Activated CD8-positive, alpha-beta memory T cell treated with anti-CD3 and anti-CD28 coated beads, Interleukin-2, amount 50 U/mL, for 4 hours (primary cell): ENCODE measurements at regions not wholly inside any gene's neighbourhood (a gene's known extent, or its start where the extent isn't known, plus 50 kb on each side); places are given as distances from the start of the nearest gene placed in this dataset.

ENCODE experiments used
- DNase-seq: peaks from one replicate; pipeline ENCODE4 v3.0.0-alpha.2; 2020

- DNase-seq = no peak
These were observed 185.8 kb downstream of the FBXO15 start for GRCh38 chr18:73961804-73962203.

DNA sequence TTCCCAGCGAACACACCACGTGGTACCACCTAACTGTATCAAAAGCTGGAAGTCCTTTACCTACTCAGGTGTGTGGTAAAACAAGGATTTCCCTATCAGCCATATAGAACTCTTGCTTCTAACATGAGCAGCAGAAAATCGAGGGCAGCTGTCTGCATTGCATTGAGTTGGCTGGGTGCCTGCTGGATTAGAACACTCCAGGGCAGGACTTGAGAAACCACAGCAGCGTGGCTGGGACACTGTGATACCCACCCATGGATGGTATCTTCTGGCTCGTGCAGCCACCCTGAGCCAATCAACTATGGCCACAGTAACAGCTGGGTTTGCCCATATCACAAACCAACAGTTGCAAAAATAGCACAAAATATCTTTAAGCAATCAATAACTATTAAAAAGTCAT lies 188.3 kb downstream of the FBXO15 start:
- DNase-seq = no peak

DNA sequence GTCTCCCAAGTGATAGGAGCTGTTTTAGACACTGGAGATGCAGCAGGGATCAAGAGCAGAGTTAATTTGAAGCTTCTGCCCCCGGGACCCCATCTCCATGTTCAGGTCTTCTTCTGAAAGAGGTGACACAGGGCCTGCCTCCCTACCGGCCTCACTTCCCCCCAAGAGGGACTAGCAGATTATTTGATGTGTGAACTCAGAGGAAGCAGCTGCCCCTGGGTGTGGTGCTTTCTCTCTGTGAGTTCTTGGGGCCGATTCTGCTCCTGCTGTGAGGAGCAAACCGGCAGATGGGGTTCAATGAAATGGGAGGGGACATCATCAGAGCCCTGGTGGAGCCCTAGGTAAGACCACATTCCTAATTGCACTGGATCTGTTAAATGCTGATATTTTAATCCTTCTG lies 193.4 kb downstream of the FBXO15 start:
- no peak for DNase-seq

GRCh38 chr18:73952296-73952946 lies 195.2 kb downstream of the FBXO15 start:
- no peak for DNase-seq

DNA sequence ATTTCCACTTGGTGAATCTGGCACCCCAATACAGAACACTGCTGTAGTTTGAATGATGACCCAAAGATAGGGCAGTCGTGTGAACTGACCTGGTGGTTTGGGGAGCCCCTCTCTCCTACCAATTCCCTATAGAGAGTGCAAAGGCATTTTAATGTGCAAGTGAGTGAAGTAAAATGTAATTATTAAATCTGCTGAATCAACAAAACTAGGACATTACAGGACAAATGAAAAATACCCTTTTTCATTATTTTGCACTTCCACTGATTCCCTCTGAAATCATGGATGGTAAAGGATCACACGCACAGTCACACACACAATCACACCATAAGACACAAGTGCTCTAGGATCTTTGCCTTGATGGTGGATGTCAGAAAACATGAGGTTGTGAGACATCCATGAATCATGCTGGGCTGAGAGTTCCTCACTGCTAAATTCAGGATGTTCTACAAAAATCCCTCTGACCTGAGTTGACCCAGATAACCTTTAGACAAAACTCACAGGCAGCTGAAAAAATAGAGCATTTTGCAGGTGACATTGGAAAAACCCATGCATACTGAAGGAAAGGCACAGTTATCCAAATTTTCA lies 197.4 kb downstream of the FBXO15 start:
- no peak for DNase-seq

GRCh38 chr18:73948497-73948896 lies 199.1 kb downstream of the FBXO15 start:
- no peak for DNase-seq

GRCh38 chr18:73948084-73948483 lies 199.6 kb downstream of the FBXO15 start:
- DNase-seq = no peak

DNA sequence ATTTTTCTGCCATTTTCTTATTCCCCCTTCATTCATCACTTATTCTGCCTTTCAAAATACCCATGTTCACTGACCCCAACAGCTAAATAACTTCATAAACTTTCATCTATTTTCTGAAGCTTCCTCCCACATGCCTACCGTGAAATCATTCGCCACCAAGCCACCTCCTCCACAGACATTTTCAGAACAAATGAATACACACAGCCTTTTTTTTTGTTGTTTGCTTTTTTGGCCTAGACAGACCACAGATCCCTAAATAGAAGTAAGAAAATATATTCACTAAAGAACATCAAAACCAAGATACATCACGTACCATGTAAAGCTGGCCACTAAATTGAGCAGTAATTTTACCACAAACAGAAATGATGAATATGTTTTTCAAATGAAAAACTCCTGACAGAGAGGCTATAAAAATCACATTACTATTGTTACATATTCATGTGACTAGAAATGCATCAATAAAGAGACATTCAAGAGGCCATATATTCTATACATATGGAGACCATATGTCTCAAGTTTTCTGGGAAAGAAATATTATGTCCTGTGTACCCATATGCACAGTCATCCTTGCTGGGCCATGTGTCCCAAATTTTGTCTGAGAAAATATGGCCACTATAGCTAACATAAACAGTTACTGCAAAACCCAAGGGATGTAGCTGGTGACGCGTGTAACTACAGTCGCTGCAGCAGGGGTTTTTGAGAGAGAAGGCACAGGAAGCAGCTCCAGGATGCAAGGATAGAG lies 200.3 kb downstream of the FBXO15 start:
- DNase-seq = no peak

- no peak for DNase-seq
These were observed 202.4 kb downstream of the FBXO15 start for GRCh38 chr18:73945130-73945792.

DNA sequence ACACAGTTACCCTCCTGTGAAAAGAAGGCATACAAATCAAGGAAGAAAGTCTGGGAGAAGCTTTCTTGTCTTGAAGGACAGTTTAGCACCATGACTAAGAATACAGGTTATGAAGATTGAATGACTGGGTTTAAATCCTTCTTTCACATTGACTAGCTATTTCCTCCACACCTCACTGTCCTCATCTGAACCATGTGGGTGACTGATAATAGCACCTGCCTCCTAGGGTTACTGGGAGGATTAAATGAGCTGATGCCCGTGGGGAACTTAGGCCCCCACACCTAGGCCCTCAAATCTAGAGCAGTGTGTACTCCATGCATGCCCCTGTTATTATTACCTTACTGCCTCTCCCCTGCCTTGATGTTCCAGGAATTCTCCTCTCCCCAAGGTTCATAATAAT lies 202.9 kb downstream of the FBXO15 start:
- DNase-seq = no peak

DNA sequence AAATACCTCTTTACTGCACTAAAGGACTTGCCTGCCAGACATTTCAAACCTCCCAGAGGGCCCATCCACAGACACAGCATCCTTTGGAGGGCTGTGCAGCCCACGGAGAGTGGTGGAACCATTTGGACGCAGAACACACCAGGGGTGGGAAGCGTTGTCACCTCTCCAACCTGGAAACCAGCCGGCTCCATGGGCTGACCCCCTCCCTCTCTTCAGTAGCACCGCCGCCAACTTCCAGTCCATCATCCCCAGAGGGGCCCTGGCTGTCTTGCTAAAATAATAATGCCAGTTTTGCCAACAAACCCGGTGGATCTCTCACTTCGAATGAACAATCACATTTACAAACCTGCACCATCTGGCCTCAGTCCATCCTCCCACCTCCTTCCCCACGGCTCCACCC lies 203.9 kb downstream of the FBXO15 start:
- no peak for DNase-seq

DNA sequence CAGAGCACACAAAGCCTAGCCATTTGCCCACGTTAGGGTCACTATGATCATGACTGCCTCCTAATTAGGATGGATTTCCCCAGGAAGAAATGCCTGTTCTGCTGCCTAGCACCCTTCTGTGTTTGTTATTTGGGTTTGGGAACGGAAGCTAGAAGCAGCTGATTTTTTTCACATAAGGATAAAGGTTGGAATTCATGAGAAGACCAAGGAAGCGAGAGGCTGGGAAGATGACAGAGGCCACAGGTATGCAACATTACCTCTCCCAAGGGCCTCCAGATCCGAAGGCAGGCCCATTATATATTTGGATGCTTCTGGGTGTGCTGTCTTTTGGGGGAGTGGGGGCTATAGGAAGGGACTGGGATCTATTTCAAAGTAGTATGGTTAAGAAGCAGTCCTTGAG lies 204.7 kb downstream of the FBXO15 start:
- DNase-seq = no peak

DNA sequence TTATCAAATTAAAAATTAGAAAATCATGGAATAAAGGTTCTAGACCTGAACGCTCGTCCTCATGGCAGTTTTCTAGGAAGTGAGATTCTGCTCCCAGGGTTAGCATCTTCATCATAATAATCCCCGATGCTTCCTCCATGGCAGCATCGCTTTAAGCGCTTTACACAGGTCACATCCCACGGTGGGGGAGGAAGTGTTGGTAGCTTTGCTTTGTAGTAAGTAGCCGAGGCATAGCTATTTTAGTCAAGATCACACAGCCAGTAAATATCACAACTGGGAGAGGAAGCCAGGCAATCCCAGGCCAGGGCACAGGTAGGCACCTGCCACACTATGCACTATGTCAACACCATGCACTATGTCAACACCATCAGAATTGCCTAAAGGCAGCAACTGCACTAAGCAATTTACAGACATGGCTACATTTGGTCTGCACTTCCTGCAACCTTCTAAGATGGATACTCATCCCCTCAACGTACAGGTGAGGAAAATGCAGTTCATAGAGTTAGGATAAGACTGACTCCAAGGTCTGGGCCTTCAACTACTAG lies 205.5 kb downstream of the FBXO15 start:
- DNase-seq = no peak

GRCh38 chr18:73940721-73941120 lies 206.9 kb downstream of the FBXO15 start:
- DNase-seq = no peak

DNA sequence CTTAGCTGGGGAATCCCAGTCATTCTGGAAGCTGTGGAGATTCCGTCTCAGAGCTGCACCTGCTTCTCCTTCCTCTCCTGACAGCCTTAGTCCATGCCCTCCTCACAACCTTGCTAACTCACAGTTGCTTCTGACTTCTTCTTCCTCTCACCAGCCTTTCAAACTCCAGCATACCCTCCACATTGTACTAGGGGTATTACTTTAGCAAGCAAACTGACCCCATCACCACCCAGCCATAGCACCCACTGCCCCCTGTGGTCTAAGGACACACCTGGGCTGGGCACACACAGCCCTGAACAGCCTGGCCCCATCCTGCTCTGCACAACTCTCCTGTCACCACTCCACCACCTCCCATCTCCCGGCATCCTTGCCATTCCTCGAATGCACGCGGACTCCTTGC lies 208.2 kb downstream of the FBXO15 start:
- no peak for DNase-seq

DNA sequence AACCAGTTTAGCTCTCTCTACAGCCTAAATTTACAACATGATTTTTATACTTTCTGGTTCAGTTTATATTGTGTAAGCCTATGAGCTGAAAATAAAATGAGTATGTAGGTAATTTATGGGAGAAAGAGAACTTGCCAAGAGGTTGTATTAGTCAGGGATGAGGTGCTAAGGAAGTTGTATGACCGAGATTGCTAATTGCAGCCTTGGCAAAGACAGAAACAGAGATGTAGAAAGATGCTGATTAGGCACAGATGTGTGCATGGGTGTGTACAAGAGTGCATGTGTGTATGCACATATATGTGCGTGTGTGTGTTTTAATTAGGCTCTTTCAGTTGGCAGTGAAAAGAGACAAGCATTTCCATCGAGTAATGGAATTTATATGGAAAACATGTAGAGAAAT lies 213.9 kb downstream of the FBXO15 start:
- no peak for DNase-seq

DNA sequence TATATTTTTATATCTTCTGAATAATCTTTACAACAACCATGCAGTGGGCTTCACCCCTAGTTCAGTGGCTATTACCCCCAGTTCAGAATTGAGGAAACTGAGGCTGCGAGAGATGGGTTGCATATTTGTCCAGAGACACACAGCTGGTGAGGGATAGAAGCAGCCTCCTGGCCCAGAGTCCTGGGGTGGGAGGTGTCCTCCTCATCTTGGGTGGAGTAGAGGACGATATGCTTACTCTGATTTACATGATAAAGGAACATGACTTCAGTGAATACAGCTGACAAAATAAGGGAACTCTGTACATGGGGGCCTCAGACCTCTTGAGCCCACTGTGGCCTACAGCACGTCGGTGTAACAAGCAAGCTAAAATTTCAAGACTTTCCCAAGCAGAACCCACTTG lies 214.7 kb downstream of the FBXO15 start:
- DNase-seq = no peak

- no peak for DNase-seq
These were observed 220.1 kb downstream of the FBXO15 start for GRCh38 chr18:73927496-73927895.

- no peak for DNase-seq
These were observed 222.8 kb downstream of the FBXO15 start for GRCh38 chr18:73924836-73925235.

DNA sequence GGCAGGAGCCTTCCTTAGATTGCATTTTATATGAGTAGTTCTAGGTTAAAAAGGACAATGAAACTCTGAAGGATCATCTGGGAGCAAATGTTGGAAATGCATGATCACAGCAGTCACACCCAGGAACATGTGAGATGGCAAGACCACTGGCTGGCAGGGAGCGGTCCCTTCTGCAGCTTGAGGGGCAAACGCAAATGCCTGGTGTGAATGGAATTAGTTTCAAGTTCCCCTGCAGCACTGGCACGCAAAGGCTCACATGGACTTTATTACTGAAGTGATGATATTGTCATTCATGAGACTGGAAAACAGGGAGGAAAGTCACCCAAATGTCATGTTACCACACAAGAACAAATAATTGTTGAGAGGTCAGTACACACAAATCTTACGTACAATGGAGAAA lies 223.3 kb downstream of the FBXO15 start:
- no peak for DNase-seq

- no peak for DNase-seq
These were observed 223.8 kb downstream of the FBXO15 start for GRCh38 chr18:73923866-73924265.

GRCh38 chr18:73920033-73920432 lies 227.6 kb downstream of the FBXO15 start:
- DNase-seq = no peak

DNA sequence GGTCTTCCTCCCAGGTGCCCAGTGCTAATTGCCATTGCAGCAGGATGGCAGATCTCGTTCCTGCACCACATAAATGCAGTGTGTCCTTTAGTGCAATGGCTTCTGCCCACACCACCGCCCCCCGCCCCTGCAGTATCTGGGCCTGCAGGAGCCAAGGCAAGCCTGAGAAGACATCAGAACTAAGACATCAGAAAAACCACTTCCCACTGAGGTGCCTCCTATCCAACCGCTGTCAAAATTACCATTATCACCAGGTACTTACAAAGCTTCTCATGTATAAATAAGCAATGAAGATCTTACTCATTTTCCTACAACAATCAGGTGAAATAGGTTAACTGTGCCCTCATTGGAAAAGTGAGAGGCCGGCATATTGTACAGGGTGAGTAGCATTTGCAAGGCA lies 228.8 kb downstream of the FBXO15 start:
- no peak for DNase-seq

DNA sequence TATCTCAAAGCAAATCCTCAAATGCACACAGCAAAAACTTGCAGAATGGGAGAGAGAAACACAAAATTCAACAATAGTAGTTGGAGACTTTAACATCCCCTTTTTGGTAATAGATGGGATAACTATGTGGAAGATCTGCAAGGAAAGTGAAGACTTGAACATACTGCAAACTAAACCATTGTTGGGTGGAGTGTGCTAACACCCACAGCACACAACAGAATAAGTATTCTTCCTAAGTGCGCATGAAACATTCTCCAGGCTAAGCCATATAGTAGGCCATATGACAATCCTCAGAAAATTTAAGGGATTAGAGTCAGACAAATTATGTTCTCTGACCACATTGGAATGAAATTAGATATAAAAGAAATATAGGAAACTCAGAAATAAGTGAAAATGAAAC lies 230.6 kb downstream of the FBXO15 start:
- DNase-seq = no peak
